Thymus (tissue), 11 donors: ENCODE measurements at regions not wholly inside any gene's neighbourhood (a gene's known extent, or its start where the extent isn't known, plus 50 kb on each side); places are given as distances from the start of the nearest gene placed in this dataset.

ENCODE experiments used
- DNase-seq, 9 donors: peaks; one replicate each; pipeline ENCODE4 v3.0.0-alpha.2; 2013; ENCODE audit warnings: low spot score in 9 of 9, low read depth in 6 of 9, missing footprints in 1 of 9
- H3K27ac ChIP-seq, 2 donors: one replicate each; pipeline ENCODE4 v1.5.1; 2013; ENCODE audit warnings: control low read depth in 1 of 2, low read depth in 1 of 2, low read length in 1 of 2, mild to moderate bottlenecking in 1 of 2, moderate library complexity in 1 of 2
- H3K27me3 ChIP-seq, 2 donors: one replicate each; pipeline ENCODE4 v1.5.1; 2013; ENCODE audit warnings: low read length in 1 of 2; ENCODE audit not compliant: control insufficient read depth in 2 of 2, insufficient read depth in 1 of 2
- H3K36me3 ChIP-seq, 2 donors: one replicate each; pipeline ENCODE4 v1.5.1; 2013; ENCODE audit warnings: low read length in 1 of 2, mild to moderate bottlenecking in 1 of 2, moderate library complexity in 1 of 2; ENCODE audit not compliant: control insufficient read depth in 2 of 2, insufficient read depth in 2 of 2
- H3K4me1 ChIP-seq, 2 donors: one replicate each; pipeline ENCODE4 v1.5.1; 2013; ENCODE audit warnings: low read length in 2 of 2; ENCODE audit not compliant: control insufficient read depth in 2 of 2, insufficient read depth in 2 of 2
- H3K4me3 ChIP-seq, 2 donors: one replicate each; pipeline ENCODE4 v1.5.1; 2013; ENCODE audit warnings: low read length in 2 of 2, control low read depth in 1 of 2, mild to moderate bottlenecking in 1 of 2
- H3K9me3 ChIP-seq, 2 donors: one replicate each; pipeline ENCODE4 v1.5.1; 2013; ENCODE audit warnings: low read length in 1 of 2, mild to moderate bottlenecking in 1 of 2; ENCODE audit not compliant: control insufficient read depth in 2 of 2, insufficient read depth in 1 of 2
- WGBS: extraction: QIAGEN DNeasy Blood & Tissue Kit; methylation state at CpG from one replicate; pipeline ENCODE4 v1.1.7; 2013; 5-methylcytosine and 5-hydroxymethylcytosine counted together
- donor health status: healthy.

- H3K4me3 ChIP-seq, result no peak overlapping the region
- H3K36me3 ChIP-seq, result no peaks in the 10 kb centered on the region
- DNase-seq, result no peak
- H3K27ac ChIP-seq, result no peak overlapping the region
- no peaks in the 10 kb centered on the region for H3K4me1 ChIP-seq
- 79% methylated on average over 10 of the region's 10 CpGs for WGBS
- H3K9me3 ChIP-seq, result no peaks in the 10 kb centered on the region
- no peaks in the 10 kb centered on the region for H3K27me3 ChIP-seq
These were observed 661.2 kb upstream of the NR2F2 start for GRCh38 chr15:95669146-95669922.

- no peak for DNase-seq
- Histone ChIP-seq H3K27me3 (no peaks in the 10 kb centered on the region), H3K4me1 (no peaks in the 10 kb centered on the region), H3K27ac (no peak overlapping the region), H3K36me3 (no peaks in the 10 kb centered on the region), H3K9me3 (no peaks in the 10 kb centered on the region), H3K4me3 (no peak overlapping the region)
- WGBS, result 96% methylated on average over 4 of the region's 4 CpGs
These were observed 656.5 kb upstream of the NR2F2 start for GRCh38 chr15:95674031-95674430.

GRCh38 chr15:95676500-95676899 is 654.0 kb upstream of the NR2F2 start:
- Histone ChIP-seq H3K27me3 (no peaks in the 10 kb centered on the region), H3K9me3 (no peaks in the 10 kb centered on the region), H3K27ac (no peak overlapping the region), H3K4me1 (no peaks in the 10 kb centered on the region), H3K36me3 (no peaks in the 10 kb centered on the region), H3K4me3 (no peak overlapping the region)
- 93% methylated on average over 3 of the region's 3 CpGs for WGBS
- no peak for DNase-seq

GRCh38 chr15:95679847-95680582 is 650.5 kb upstream of the NR2F2 start:
- Histone ChIP-seq H3K4me1 (no peaks in the 10 kb centered on the region), H3K27me3 (no peaks in the 10 kb centered on the region), H3K9me3 (no peaks in the 10 kb centered on the region), H3K4me3 (no peak overlapping the region), H3K36me3 (no peaks in the 10 kb centered on the region), H3K27ac (no peak overlapping the region)
- DNase-seq, result no peak
- WGBS, result 95% methylated on average over 6 of the region's 6 CpGs

GRCh38 chr15:95680728-95681127 is 649.8 kb upstream of the NR2F2 start:
- Histone ChIP-seq H3K9me3 (no peaks in the 10 kb centered on the region), H3K36me3 (no peaks in the 10 kb centered on the region), H3K4me1 (no peaks in the 10 kb centered on the region), H3K27ac (no peak overlapping the region), H3K27me3 (no peaks in the 10 kb centered on the region), H3K4me3 (no peak overlapping the region)
- DNase-seq, result no peak
- WGBS, result 51% methylated on average over 2 of the region's 2 CpGs

- DNase-seq, result no peak
- 59% methylated on average over 5 of the region's 5 CpGs for WGBS
- H3K4me1 ChIP-seq, result no peaks in the 10 kb centered on the region
- H3K9me3 ChIP-seq, result no peaks in the 10 kb centered on the region
- no peak overlapping the region for H3K27ac ChIP-seq
- H3K36me3 ChIP-seq, result no peaks in the 10 kb centered on the region
- no peak overlapping the region for H3K4me3 ChIP-seq
- no peaks in the 10 kb centered on the region for H3K27me3 ChIP-seq
These were observed 648.5 kb upstream of the NR2F2 start for GRCh38 chr15:95681836-95682544.

- Histone ChIP-seq H3K27me3 (no peaks in the 10 kb centered on the region), H3K4me3 (no peak overlapping the region), H3K36me3 (no peaks in the 10 kb centered on the region), H3K9me3 (no peaks in the 10 kb centered on the region), H3K27ac (no peak overlapping the region), H3K4me1 (no peaks in the 10 kb centered on the region)
- no peak for DNase-seq
- WGBS, result 95% methylated on average over 4 of the region's 4 CpGs
These were observed 646.4 kb upstream of the NR2F2 start for GRCh38 chr15:95684126-95684525.

GRCh38 chr15:95684693-95685115 is 645.8 kb upstream of the NR2F2 start:
- Histone ChIP-seq H3K27ac (no peak overlapping the region), H3K36me3 (no peaks in the 10 kb centered on the region), H3K4me1 (no peaks in the 10 kb centered on the region), H3K9me3 (no peaks in the 10 kb centered on the region), H3K27me3 (no peaks in the 10 kb centered on the region), H3K4me3 (no peak overlapping the region)
- no peak for DNase-seq
- 93% methylated on average over 1 of the region's 1 CpG for WGBS

- Histone ChIP-seq H3K27ac (no peak overlapping the region), H3K4me1 (no peaks in the 10 kb centered on the region), H3K36me3 (no peaks in the 10 kb centered on the region), H3K9me3 (no peaks in the 10 kb centered on the region), H3K27me3 (no peaks in the 10 kb centered on the region), H3K4me3 (no peak overlapping the region)
- no peak for DNase-seq
- WGBS, result 98% methylated on average over 1 of the region's 1 CpG
These were observed 643.4 kb upstream of the NR2F2 start for GRCh38 chr15:95687061-95687460.
